ENCODE measurements at regions not wholly inside any gene's neighbourhood (a gene's known extent, or its start where the extent isn't known, plus 50 kb on each side); places are given as distances from the start of the nearest gene placed in this dataset.
"Not testable (repeated sequence)": the region's sequence is repeated elsewhere in the genome, so short reads cannot be mapped to it uniquely, and the experiment has no call there.

- Histone ChIP-seq H3K4me1 (ENCODE audit: control insufficient read depth in 3 of 3, insufficient read depth in 2 of 3, low read depth in 1 of 3, low read length in 2 of 3) (no peaks in the 10 kb centered on the region), H3K27ac (ENCODE audit: low read depth in 1 of 3, low read length in 2 of 3) (no peak overlapping the region), H3K27me3 (ENCODE audit: control insufficient read depth in 3 of 3, insufficient read depth in 3 of 3, low read length in 3 of 3) (no peaks in the 10 kb centered on the region), H3K36me3 (ENCODE audit: control insufficient read depth in 3 of 3, insufficient read depth in 2 of 3, low read depth in 1 of 3, low read length in 3 of 3) (no peaks in the 10 kb centered on the region), H3K4me3 (ENCODE audit: low read depth in 1 of 3, low read length in 3 of 3) (no peak overlapping the region), H3K9me3 (ENCODE audit: control insufficient read depth in 2 of 2, insufficient read depth in 1 of 2, low read depth in 1 of 2, low read length in 1 of 2) (peaks cover 0 to 16% of the 10 kb centered on the region in 2 donors)
- WGBS, 3 donors, result 59 to 73% (median 62%) methylated on average over 6 of the region's 6 CpGs
- DNase-seq (no peak), FAIRE-seq (no peak)
Observed at GRCh38 chr5:23977365-23977764, 470.0 kb downstream of the PRDM9 start.

GRCh38 chr5:23977997-23978396 lies 470.6 kb downstream of the PRDM9 start:
- Histone ChIP-seq H3K4me3 (ENCODE audit: low read depth in 1 of 3, low read length in 3 of 3) (no peak overlapping the region), H3K9me3 (ENCODE audit: control insufficient read depth in 2 of 2, insufficient read depth in 1 of 2, low read depth in 1 of 2, low read length in 1 of 2) (peaks cover 0 to 16% of the 10 kb centered on the region in 2 donors), H3K4me1 (ENCODE audit: control insufficient read depth in 3 of 3, insufficient read depth in 2 of 3, low read depth in 1 of 3, low read length in 2 of 3) (no peaks in the 10 kb centered on the region), H3K36me3 (ENCODE audit: control insufficient read depth in 3 of 3, insufficient read depth in 2 of 3, low read depth in 1 of 3, low read length in 3 of 3) (no peaks in the 10 kb centered on the region), H3K27me3 (ENCODE audit: control insufficient read depth in 3 of 3, insufficient read depth in 3 of 3, low read length in 3 of 3) (no peaks in the 10 kb centered on the region), H3K27ac (ENCODE audit: low read depth in 1 of 3, low read length in 2 of 3) (no peak overlapping the region)
- FAIRE-seq (no peak), DNase-seq (no peak)
- 71 to 76% (median 73%) methylated on average over 4 of the region's 4 CpGs for WGBS, 3 donors

GRCh38 chr5:23991406-23991805 lies 484.0 kb downstream of the PRDM9 start:
- Histone ChIP-seq H3K27me3 (ENCODE audit: control insufficient read depth in 3 of 3, insufficient read depth in 3 of 3, low read length in 3 of 3) (no peaks in the 10 kb centered on the region), H3K36me3 (ENCODE audit: control insufficient read depth in 3 of 3, insufficient read depth in 2 of 3, low read depth in 1 of 3, low read length in 3 of 3) (no peaks in the 10 kb centered on the region), H3K4me3 (ENCODE audit: low read depth in 1 of 3, low read length in 3 of 3) (no peak overlapping the region), H3K4me1 (ENCODE audit: control insufficient read depth in 3 of 3, insufficient read depth in 2 of 3, low read depth in 1 of 3, low read length in 2 of 3) (no peaks in the 10 kb centered on the region), H3K9me3 (ENCODE audit: control insufficient read depth in 2 of 2, insufficient read depth in 1 of 2, low read depth in 1 of 2, low read length in 1 of 2) (no peaks in the 10 kb centered on the region), H3K27ac (ENCODE audit: low read depth in 1 of 3, low read length in 2 of 3) (no peak overlapping the region)
- FAIRE-seq, result no peak
- WGBS, 3 donors, result 75 to 81% (median 77%) methylated on average over 2 of the region's 2 CpGs
- no peak for DNase-seq

- Histone ChIP-seq H3K27ac (ENCODE audit: low read depth in 1 of 3, low read length in 2 of 3) (no peak overlapping the region), H3K36me3 (ENCODE audit: control insufficient read depth in 3 of 3, insufficient read depth in 2 of 3, low read depth in 1 of 3, low read length in 3 of 3) (no peaks in the 10 kb centered on the region), H3K4me3 (ENCODE audit: low read depth in 1 of 3, low read length in 3 of 3) (no peak overlapping the region), H3K9me3 (ENCODE audit: control insufficient read depth in 2 of 2, insufficient read depth in 1 of 2, low read depth in 1 of 2, low read length in 1 of 2) (peaks cover 0 to 2% of the 10 kb centered on the region in 2 donors), H3K27me3 (ENCODE audit: control insufficient read depth in 3 of 3, insufficient read depth in 3 of 3, low read length in 3 of 3) (no peaks in the 10 kb centered on the region), H3K4me1 (ENCODE audit: control insufficient read depth in 3 of 3, insufficient read depth in 2 of 3, low read depth in 1 of 3, low read length in 2 of 3) (no peaks in the 10 kb centered on the region)
- DNase-seq, result no peak
- FAIRE-seq, result no peak
- 34 to 68% (median 46%) methylated on average over 4 of the region's 4 CpGs for WGBS, 3 donors
Observed at GRCh38 chr5:23994581-23995370, 487.4 kb downstream of the PRDM9 start.

GRCh38 chr5:23996525-23996924 lies 489.1 kb downstream of the PRDM9 start:
- Histone ChIP-seq H3K4me1 (ENCODE audit: control insufficient read depth in 3 of 3, insufficient read depth in 2 of 3, low read depth in 1 of 3, low read length in 2 of 3) (no peaks in the 10 kb centered on the region), H3K27ac (ENCODE audit: low read depth in 1 of 3, low read length in 2 of 3) (no peak overlapping the region), H3K27me3 (ENCODE audit: control insufficient read depth in 3 of 3, insufficient read depth in 3 of 3, low read length in 3 of 3) (no peaks in the 10 kb centered on the region), H3K4me3 (ENCODE audit: low read depth in 1 of 3, low read length in 3 of 3) (no peak overlapping the region), H3K9me3 (ENCODE audit: control insufficient read depth in 2 of 2, insufficient read depth in 1 of 2, low read depth in 1 of 2, low read length in 1 of 2) (peaks cover 0 to 2% of the 10 kb centered on the region in 2 donors), H3K36me3 (ENCODE audit: control insufficient read depth in 3 of 3, insufficient read depth in 2 of 3, low read depth in 1 of 3, low read length in 3 of 3) (no peaks in the 10 kb centered on the region)
- WGBS, 3 donors, result 47 to 60% (median 51%) methylated on average over 5 of the region's 5 CpGs
- DNase-seq (no peak), FAIRE-seq (no peak)

GRCh38 chr5:24005384-24005783 lies 498.0 kb downstream of the PRDM9 start:
- no peaks in the 10 kb centered on the region for H3K9me3 ChIP-seq (ENCODE audit: control insufficient read depth in 2 of 2, insufficient read depth in 1 of 2, low read depth in 1 of 2, low read length in 1 of 2)
- H3K27me3 ChIP-seq (ENCODE audit: control insufficient read depth in 3 of 3, insufficient read depth in 3 of 3, low read length in 3 of 3), result no peaks in the 10 kb centered on the region
- no peak overlapping the region for H3K4me3 ChIP-seq (ENCODE audit: low read depth in 1 of 3, low read length in 3 of 3)
- H3K36me3 ChIP-seq (ENCODE audit: control insufficient read depth in 3 of 3, insufficient read depth in 2 of 3, low read depth in 1 of 3, low read length in 3 of 3), result no peaks in the 10 kb centered on the region
- H3K4me1 ChIP-seq (ENCODE audit: control insufficient read depth in 3 of 3, insufficient read depth in 2 of 3, low read depth in 1 of 3, low read length in 2 of 3), result no peaks in the 10 kb centered on the region
- no peak overlapping the region for H3K27ac ChIP-seq (ENCODE audit: low read depth in 1 of 3, low read length in 2 of 3)
- FAIRE-seq (no peak), DNase-seq (no peak)

GRCh38 chr5:24017710-24018109 lies 510.3 kb downstream of the PRDM9 start:
- not testable (repeated sequence) for H3K4me1 ChIP-seq (ENCODE audit: control insufficient read depth in 3 of 3, insufficient read depth in 2 of 3, low read depth in 1 of 3, low read length in 2 of 3); H3K4me3 ChIP-seq (ENCODE audit: low read depth in 1 of 3, low read length in 3 of 3); H3K36me3 ChIP-seq (ENCODE audit: control insufficient read depth in 3 of 3, insufficient read depth in 2 of 3, low read depth in 1 of 3, low read length in 3 of 3); FAIRE-seq; H3K27me3 ChIP-seq (ENCODE audit: control insufficient read depth in 3 of 3, insufficient read depth in 3 of 3, low read length in 3 of 3); H3K9me3 ChIP-seq (ENCODE audit: control insufficient read depth in 2 of 2, insufficient read depth in 1 of 2, low read depth in 1 of 2, low read length in 1 of 2); H3K27ac ChIP-seq (ENCODE audit: low read depth in 1 of 3, low read length in 2 of 3); DNase-seq
- 79 to 87% (median 85%) methylated on average over 10 of the region's 10 CpGs for WGBS, 3 donors

- Histone ChIP-seq H3K4me1 (ENCODE audit: control insufficient read depth in 3 of 3, insufficient read depth in 2 of 3, low read depth in 1 of 3, low read length in 2 of 3) (no peaks in the 10 kb centered on the region), H3K27ac (ENCODE audit: low read depth in 1 of 3, low read length in 2 of 3) (no peak overlapping the region), H3K36me3 (ENCODE audit: control insufficient read depth in 3 of 3, insufficient read depth in 2 of 3, low read depth in 1 of 3, low read length in 3 of 3) (no peaks in the 10 kb centered on the region), H3K4me3 (ENCODE audit: low read depth in 1 of 3, low read length in 3 of 3) (no peak overlapping the region), H3K9me3 (ENCODE audit: control insufficient read depth in 2 of 2, insufficient read depth in 1 of 2, low read depth in 1 of 2, low read length in 1 of 2) (peaks cover 0 to 14% of the 10 kb centered on the region in 2 donors), H3K27me3 (ENCODE audit: control insufficient read depth in 3 of 3, insufficient read depth in 3 of 3, low read length in 3 of 3) (no peaks in the 10 kb centered on the region)
- no peak for FAIRE-seq
- DNase-seq, result no peak
Observed at GRCh38 chr5:24026288-24026687, 518.9 kb downstream of the PRDM9 start.

- H3K27me3 ChIP-seq (ENCODE audit: control insufficient read depth in 3 of 3, insufficient read depth in 3 of 3, low read length in 3 of 3), result no peaks in the 10 kb centered on the region
- no peak overlapping the region for H3K4me3 ChIP-seq (ENCODE audit: low read depth in 1 of 3, low read length in 3 of 3)
- DNase-seq (no peak), FAIRE-seq (no peak)
- H3K9me3 ChIP-seq (ENCODE audit: control insufficient read depth in 2 of 2, insufficient read depth in 1 of 2, low read depth in 1 of 2, low read length in 1 of 2), result no peaks in the 10 kb centered on the region
- WGBS, 3 donors, result 67 to 75% (median 70%) methylated on average over 2 of the region's 2 CpGs
- H3K36me3 ChIP-seq (ENCODE audit: control insufficient read depth in 3 of 3, insufficient read depth in 2 of 3, low read depth in 1 of 3, low read length in 3 of 3), result no peaks in the 10 kb centered on the region
- no peaks in the 10 kb centered on the region for H3K4me1 ChIP-seq (ENCODE audit: control insufficient read depth in 3 of 3, insufficient read depth in 2 of 3, low read depth in 1 of 3, low read length in 2 of 3)
- no peak overlapping the region for H3K27ac ChIP-seq (ENCODE audit: low read depth in 1 of 3, low read length in 2 of 3)
Observed at GRCh38 chr5:24042688-24043087, 535.3 kb downstream of the PRDM9 start.

All from small intestine (tissue), 7 donors.